LNCaP clone FGC (cell line): ENCODE measurements at regions not wholly inside any gene's neighbourhood (a gene's known extent, or its start where the extent isn't known, plus 50 kb on each side); places are given as distances from the start of the nearest gene placed in this dataset.

Experiments
- DNase-seq: peaks from one replicate; pipeline ENCODE4 v3.0.0-alpha.2; 2011; ENCODE audit warnings: low read depth
- H3K4me3 ChIP-seq: 2 replicates; pipeline ENCODE4 v1.5.1; 2011; ENCODE audit warnings: mild to moderate bottlenecking, low read depth, low read length, control low read depth
- TF ChIP-seq, protein P1 (sequence below): IDR thresholded peaks from 2 replicates; pipeline ENCODE4 v1.5.1; 2012; ENCODE audit warnings: mild to moderate bottlenecking; ENCODE audit not compliant: control insufficient read depth, insufficient read depth; ENCODE audit errors: extremely low read depth

DNA sequence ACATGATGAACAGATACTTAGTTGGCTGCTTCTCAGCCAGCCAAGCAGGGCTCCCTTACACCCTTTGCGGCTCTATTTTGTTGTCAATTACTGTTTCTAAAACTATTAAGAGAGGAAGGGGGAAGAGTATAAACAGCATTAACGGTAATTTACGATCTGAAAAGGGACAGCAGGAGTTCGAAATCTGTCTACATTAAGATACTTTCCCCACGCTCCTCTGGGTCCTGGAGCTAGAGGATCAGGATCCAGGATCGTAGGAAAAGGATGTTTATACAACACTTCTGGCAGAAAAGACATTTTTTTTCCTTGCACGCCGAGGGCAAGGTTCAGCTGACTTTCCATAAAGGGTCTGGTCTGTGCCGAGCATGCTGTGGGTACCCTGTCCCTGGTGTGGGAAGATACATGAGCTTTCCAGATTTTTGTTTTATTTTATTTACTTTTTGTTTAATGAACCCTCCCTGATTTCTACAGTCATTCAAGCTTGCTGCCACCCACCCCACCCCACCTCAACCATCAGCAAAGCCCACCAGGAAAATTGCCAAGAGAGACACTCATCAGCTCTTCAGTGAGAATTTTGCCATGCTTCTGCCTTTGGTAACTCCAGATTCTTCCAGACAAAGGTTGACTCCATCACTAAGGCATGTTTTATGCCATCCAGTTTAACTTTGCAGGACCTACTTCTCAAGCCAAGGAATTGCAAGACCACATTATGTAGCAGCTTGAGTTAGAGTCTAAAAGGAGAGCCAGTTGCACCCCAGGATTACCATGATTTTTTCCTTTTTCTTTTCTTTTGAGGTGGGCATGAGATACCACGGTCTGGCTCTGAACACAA lies 188.1 kb downstream of the QDPR start:
- H3K4me3 ChIP-seq, result no peak overlapping the region
- TF ChIP-seq, protein P1, sequence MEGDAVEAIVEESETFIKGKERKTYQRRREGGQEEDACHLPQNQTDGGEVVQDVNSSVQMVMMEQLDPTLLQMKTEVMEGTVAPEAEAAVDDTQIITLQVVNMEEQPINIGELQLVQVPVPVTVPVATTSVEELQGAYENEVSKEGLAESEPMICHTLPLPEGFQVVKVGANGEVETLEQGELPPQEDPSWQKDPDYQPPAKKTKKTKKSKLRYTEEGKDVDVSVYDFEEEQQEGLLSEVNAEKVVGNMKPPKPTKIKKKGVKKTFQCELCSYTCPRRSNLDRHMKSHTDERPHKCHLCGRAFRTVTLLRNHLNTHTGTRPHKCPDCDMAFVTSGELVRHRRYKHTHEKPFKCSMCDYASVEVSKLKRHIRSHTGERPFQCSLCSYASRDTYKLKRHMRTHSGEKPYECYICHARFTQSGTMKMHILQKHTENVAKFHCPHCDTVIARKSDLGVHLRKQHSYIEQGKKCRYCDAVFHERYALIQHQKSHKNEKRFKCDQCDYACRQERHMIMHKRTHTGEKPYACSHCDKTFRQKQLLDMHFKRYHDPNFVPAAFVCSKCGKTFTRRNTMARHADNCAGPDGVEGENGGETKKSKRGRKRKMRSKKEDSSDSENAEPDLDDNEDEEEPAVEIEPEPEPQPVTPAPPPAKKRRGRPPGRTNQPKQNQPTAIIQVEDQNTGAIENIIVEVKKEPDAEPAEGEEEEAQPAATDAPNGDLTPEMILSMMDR, result no peak
- DNase-seq, result no peak

DNA sequence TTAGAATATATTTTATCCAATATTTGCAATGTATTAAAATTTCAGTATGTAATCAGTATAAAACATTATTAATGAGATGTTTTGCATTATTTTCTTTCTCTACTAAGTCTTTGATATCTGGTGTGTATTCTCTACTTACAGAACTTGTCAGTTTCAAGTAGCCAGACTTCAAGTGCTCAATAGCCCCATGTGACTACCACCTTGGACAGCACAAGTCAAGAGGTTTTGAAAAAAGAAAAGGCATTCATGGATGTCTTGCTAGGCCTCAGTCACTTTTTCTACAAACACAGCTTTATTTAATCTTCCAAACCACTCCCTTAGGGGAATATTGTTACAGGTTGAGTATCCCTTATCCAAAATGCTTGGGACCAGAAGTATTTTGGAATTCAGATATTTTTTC lies 189.4 kb downstream of the QDPR start:
- TF ChIP-seq, protein P1, result no peak
- no peak overlapping the region for H3K4me3 ChIP-seq
- DNase-seq, result no peak

DNA sequence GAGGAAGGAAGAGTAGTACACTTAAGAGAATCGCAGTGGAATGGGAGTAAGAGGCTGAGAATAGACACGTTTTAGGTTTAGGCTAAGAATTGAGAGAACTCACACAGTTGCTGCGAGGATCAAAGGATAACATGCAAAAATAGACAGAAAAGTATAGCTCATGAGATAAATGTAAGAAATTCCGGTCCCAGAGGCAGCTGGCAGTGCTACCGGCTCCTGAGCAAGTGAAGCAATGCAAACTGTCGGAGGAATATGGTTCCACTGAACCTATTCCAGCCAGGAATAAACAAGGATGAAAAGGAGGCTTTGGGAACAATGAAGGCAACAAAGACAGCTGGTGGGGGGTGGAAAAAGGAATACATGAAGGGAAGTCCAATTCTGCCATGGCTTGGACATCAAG lies 191.8 kb downstream of the QDPR start:
- no peak for DNase-seq
- H3K4me3 ChIP-seq, result no peak overlapping the region
- TF ChIP-seq, protein P1, result no peak

DNA sequence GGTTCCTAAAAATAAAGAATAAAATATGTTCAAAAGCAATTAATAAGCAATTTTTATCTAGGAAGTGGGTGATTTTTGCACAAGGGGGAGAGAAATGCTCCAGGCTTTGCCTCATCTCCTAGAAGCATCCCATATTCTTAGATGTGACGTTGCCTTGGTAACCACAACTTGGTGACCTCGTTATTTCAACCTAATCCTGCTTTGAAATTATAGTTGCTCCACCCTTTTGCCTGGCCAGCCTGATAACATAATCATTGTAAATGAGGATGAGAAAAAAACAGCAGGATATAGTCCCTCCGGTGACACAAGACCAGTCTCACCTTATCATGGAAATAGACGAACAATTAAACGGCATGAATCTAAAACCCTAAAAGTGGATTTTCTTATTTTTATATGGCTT lies 194.4 kb downstream of the QDPR start:
- TF ChIP-seq, protein P1, result no peak
- no peak overlapping the region for H3K4me3 ChIP-seq
- DNase-seq, result no peak

DNA sequence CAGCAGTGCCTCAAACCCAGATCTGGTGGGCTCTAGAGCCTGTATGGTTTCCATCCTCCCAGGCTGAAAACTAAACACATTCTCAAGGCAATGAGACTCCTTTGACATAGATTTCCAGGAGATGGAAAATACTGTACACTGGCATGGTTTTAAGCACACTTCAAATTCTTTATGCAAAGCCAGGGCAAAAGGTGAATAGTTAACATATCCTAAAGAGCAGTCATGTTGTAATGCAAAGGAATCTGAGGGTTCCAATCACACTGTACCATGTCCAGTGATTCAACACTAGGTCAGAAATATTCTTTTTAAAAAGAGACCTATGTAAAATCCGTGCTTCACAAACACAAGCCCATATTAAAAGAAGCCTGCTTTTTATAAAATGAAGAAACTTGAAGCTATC lies 195.3 kb downstream of the QDPR start:
- no peak overlapping the region for H3K4me3 ChIP-seq
- no peak for DNase-seq
- TF ChIP-seq, protein P1, result no peak

DNA sequence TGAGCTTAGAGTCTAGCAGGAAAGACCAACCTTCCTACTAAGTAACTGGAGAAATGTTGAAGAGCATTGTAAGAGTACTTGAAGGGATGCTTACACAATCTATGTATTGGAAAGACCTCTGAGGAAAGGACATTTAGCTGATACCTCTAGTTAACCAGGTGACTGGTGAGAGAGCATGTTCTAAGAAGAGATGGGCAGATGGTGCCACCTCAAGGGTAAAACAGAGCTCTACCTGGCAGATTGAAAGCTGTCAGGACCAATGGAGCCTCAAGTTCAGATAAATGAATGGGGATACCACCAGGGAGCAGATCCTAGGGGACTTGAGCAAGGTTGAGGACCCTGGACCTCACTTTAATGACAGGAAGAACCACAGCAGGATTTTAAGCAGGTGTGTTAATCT lies 196.4 kb downstream of the QDPR start:
- TF ChIP-seq, protein P1, result no peak
- H3K4me3 ChIP-seq, result no peak overlapping the region
- no peak for DNase-seq

DNA sequence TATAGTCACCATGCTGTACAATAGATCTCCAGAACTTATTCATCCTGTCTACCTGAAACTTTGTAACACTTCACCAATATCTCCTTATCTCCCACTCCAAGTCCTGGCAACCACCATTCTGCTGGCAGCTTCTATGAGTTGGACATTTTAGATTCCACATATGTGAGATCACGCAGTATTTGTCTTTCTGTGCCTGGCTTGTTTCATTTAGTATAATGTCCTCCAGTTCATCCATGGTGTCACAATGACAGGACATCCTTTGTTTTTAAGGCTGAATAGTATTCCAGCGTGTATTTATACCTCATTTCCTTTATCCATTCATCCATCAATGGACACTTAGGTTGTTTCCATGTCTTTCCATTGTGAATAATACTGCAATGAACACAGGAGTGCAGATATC lies 198.7 kb downstream of the QDPR start:
- no peak for DNase-seq
- TF ChIP-seq, protein P1, result no peak
- no peak overlapping the region for H3K4me3 ChIP-seq
